HG03135 (cell line): ENCODE measurements at regions not wholly inside any gene's neighbourhood (a gene's known extent, or its start where the extent isn't known, plus 50 kb on each side); places are given as distances from the start of the nearest gene placed in this dataset.

Experiments
- ATAC-seq: cut with Tn5 transposase; IDR thresholded peaks from one replicate; pipeline ENCODE4 v1.9.1; 2021; ENCODE audit warnings: mild to moderate bottlenecking, moderate library complexity; ENCODE audit not compliant: unreplicated experiment

DNA sequence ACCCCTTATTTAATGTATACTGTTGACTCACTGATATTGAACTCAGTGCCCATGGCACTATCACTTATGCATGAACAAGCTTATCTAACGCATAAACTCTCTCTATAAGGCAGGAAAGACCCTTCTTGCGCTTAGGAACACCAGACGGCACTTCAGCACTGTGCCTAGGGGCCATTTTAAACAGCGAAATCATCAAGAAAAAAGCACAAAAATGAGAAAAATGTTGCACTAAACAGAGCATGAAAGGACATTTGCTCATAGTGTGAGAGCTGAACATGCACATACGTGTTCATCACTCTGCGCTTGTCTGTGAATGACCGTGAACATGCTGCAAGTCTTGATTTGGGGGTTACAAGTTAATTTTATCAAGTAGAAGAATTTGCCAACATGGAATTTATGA, 109.6 kb downstream of the WDR11 start:
- no peak for ATAC-seq

DNA sequence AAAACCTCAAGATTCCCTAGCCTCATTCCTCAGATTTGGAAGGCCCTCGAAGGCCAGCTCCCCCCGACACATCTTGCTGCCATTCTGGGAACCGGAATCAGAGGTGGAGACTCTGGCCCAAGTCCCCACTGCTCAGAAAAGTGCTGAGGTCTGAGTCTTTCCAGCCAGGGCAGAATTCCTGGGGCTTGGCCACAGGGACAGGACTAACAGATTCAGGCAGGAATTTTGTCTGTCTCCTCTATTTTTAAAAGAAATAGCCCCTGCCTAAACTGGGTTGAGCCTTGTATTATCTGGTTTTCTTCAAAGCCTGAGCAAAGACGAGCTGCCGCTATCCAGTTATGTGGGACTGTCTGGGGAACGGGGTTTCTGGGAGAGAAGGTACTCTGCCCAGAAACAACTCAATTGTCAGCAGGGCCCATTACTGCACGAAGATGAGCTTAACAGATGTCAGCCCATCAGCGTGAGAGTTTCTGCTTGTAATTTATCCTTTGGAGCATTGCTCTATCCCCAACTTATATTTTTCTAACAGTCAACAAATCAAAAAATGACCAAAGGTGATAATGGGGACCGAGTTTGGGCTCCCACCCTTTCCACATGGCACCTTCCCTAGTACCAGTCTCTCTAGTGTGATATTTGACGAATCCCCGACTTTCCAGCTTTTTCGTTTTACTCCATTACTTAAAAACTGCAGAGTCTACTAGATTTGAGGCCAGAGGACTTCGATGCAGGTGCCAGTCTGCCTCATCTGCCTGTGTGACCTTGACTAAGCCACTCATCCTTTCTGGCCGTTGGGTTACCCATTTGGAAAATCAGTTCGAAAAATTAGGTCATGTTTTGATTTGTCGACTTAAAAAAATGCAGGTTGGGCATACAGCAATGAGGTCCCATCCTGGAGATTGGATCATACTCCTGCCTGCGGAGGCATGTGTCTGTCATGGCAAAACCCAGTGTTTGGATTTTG, 110.9 kb downstream of the WDR11 start:
- no peak for ATAC-seq

DNA sequence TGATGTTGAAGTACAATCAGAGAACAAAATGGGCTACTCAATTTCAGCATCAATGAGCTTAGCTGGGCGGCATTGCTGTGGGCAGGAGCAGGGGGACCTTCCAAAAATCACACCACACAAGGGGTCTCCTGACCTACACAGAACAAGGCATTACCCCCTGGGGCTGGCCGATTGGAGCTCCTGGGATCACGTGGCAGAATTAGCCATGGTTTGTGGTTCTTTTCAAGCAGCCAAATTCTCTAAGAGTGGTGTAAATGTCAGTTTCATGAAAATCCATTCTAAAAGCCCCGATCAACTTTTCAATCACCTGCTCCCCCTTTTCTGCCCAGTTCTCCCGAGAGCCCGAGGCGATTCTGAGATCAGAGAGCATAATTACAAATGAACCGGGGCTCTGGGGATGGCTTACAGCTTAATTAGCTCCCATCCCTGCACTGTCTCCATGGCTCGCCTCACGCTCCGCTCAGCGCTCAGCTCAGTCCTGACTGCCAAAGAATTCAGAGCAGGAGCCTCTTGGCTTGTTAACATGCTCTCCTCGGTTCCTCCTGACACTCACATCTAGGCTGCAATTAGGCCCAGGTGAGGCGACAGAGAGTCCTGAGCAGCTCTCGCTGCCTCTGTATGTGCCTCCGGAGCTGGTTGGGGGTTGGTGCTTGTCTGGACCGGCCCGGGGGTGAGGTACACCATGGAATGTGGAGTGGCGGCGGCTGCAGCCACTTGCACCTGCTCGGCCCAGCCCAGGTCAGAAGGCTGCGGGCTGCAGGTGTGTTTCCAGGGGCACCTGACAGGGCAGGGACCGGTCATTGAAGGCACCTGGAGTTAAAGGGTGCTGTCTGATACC, 111.8 kb downstream of the WDR11 start:
- no peak for ATAC-seq

DNA sequence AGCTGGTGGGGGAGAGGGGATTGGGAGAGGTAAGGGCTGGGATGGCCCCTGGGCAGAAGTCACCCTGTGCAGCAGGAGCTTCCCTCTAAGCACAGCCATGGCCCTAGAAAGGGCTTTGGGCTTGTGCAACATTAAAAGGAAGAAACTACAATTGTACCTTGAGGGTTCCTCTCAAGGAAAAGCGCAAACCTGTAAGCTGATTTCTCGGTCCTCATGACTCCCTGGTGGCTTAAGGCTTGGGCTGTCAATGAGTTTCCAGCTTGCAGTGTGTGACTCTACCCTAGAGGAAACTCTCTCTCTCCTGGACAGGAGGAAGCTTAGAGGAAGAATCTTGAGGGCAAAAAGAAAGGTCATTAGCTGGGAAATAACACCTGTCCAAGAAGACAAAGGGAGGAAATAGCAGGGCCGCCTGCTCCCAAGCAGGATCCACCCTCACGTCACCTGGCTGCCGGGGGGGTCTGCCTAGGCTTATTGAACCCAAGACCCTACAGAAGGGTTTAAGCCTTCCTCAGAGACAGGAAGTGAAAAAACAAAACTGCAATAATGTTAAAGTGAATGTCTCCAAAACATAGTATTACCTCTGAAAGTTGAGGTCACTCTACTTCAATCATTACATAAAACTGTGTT, 112.5 kb downstream of the WDR11 start:
- ATAC-seq: no peak

DNA sequence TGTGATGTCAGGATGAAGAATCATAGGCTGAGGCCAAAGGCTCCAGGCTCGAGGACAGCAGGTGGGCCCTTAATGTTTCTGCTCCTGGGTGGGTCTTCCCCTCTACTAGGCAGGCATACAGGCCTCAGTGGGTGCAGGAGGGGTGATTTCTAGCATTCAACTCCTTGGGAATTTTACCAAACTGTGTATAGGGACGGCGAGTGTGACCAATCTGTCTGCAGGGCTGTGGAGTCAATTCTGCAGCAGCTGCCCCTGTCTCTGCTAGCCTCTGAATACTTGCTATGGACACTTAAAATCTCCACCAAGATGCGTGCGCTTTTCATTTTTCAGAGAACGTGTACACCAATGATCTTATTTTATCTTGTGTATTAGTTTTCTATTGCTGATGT, 115.5 kb downstream of the WDR11 start:
- ATAC-seq: no peak

DNA sequence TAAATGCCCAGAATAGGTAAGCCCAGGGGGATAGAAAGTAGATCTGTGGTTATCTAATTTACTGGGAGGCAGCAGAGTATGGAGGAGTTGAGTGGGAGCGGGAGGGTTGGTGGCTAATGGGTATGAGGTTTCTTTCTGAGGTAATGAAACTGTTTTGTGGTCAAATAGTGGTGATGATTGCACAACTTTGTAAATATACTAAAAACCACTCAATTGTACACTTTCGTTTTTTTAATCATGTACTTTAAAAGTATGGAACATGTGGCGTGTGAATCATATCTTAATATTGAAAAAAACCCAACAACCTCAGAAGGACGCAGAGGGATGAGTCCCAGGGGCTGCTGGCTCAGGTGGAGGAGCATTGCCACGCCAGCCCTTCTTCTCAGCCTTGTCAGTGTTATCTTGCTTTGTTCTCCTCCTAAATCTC, 118.1 kb downstream of the WDR11 start:
- no peak for ATAC-seq

DNA sequence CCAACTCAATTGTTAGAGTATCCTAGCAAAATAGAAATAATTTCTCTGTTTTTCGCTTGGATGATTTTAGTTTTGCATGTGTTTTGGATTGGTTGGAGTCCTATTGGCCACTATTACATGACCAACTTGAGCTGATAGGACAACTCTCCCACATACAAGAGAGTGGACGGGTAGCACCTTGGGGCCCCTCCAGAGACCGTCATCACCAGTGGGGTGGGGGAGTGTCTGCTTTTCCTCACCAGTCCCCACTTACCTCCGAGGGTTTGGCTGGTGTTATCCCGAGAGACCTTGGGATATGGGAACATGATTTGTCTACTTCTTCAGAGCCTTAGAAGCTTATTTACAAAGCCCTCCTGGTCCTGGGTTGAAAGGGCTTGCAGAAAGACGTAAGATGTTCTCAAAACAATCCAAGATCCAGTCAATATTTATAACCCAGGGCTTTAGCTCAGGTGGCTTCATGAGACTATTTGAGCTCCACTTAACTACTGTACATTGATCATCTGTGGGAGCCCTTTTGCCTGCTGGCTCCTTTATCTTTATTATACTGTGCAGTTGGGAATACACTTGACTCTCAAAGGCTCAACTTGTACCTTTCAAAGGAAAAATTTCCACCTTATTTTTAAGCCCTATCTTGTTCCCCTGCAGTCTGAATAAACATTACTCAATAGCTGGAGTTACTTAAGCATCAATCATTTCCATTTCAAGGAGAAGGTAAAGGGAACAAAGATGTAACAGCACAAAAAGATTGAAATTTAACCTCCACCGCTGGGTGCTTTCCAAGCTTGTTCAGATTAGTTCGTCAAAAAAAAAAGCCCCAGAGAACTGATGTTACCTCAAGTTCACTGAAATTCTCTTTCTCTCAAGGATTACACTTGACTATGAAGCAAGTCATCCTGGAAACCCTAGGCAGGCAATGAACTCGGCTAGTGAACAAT, 119.7 kb downstream of the WDR11 start:
- ATAC-seq: no peak

DNA sequence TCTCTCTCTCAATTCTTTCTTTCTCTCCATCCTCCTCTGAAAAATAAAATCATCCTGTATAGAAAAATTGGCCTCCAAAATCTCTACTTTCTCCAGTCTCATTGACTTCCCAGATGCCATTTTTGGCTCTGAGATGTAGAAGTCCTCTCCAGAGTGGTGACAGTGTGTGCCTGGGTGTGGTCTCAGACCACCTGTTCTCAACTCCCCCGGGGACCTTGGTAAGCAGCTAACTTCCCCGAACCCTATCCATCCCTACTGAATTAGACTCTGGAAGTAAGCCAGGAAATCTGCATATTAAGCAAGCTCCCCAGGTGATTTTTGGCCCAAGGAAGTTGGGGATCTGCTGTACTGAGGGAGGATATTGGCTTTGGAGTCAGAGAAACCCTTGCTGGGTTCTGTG, 120.5 kb downstream of the WDR11 start:
- ATAC-seq: no peak

DNA sequence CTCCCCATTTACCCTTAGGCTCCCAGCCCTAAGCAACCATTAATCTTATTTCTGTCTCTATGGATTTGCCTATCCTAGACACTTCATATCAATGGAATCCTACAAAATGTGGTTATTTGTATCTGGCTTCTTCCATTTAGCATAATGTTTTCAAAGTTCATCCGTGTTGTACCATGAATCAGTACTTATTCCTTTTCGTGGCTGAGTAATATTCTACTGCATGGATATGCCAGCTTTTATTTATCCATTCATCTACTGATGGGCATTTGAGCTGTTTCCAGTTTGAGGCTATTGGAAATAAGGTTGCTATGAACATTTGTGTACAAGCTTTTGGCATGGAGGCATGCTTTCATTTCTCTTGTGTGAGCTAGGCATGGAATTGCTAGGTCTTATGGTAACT, 121.1 kb downstream of the WDR11 start:
- ATAC-seq: no peak

DNA sequence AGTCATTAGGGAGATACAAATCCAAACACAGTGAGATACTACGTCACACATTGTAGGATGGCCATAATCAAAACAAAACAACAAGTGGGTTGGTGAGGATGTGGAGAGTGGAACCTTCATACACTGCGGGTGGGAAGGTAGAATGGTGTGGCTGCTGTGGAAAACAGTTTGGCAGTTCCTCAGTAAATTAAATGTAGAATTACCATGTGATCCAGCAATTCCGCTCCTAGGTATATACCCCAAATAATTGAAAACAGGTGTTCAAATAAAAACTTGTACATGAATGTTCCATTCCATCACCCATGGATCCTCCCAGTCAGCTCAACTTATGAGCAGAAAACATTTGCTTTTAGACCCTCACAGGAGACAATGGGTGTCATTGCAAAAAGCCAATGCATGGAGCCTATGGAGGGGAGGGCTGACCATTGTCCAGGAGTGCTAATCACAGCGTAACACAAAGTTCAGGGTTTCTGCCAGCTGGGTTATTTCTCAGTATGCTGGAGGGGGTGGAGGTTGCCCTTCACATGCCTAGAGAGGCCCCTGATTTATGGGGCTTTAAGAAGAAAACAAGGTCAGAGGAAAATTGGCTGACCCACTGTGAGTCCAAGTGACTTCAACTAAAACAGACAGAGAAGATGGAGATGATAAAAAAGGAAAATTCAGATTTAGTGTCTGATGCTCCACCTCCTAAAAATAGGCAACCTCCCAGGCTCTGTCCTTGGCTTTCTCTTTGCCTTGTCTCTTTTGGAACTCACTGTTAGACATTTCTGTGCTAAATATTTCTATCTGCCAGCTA, 124.1 kb downstream of the WDR11 start:
- ATAC-seq: no peak

DNA sequence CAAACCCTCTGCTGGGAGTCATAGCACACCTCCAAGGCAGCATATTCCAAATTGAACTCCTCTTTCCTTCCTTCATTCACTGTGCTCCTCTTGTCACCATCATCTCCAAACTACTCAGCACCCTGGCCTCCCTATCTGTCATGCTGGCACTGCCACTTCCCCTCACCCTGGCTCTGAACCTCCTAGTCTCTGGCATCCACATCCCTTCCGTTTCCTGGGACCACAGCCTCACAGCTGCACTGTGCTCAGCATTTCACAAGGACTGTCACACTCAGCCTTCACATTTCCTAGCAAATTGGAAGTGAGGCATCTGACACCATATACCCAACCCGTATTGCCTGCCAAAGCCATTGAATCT, 124.7 kb downstream of the WDR11 start:
- ATAC-seq: no peak

DNA sequence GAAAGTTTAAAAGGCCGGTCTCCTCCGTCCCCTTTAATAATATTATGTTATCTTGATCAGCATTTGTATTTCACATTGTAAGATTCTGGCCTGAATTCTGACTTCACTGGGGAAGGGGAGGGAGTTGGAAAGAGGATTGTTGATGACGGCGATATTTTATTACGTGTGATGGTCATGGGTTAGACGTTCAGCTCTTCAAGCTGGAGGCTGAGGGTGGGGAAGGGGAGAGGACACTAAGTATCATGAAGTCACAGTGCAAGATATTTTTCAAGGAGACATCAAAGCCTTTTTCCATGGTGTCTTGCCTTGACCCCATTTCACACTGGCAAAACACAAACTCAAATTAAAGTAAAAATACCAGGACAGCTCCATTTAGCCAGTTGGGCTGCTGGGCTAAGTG, 126.7 kb downstream of the WDR11 start:
- ATAC-seq: no peak

DNA sequence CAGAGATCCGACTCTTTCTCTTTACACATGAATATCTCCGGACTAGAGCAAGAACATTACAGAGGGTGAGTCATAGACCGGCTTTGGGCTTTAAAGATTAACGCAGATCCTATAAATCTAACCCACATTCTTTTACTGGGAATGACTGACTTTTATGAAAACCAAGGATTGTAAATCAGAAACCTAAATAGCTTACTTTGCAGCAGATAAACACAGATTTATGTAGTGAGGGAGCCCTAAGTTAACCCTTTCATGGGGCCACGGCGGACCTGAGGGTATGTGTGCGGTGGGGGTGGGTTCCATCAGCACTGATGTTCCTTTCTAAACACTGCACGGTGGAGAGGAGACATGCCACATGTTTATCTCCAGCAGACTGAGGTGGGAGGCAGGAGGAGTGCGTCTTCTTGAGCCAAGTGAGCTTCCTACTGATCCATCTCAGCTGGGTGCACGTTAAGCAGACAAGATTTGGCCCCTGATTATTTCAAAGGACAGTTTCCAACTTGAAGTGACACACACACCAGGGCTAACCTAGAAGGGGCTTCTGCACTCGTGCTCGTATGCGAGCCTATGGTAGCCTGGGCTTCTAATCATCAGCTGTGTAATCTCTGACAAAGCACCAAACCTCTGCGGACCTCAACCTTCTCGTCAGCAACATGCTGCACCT, 127.6 kb downstream of the WDR11 start:
- ATAC-seq: no peak

DNA sequence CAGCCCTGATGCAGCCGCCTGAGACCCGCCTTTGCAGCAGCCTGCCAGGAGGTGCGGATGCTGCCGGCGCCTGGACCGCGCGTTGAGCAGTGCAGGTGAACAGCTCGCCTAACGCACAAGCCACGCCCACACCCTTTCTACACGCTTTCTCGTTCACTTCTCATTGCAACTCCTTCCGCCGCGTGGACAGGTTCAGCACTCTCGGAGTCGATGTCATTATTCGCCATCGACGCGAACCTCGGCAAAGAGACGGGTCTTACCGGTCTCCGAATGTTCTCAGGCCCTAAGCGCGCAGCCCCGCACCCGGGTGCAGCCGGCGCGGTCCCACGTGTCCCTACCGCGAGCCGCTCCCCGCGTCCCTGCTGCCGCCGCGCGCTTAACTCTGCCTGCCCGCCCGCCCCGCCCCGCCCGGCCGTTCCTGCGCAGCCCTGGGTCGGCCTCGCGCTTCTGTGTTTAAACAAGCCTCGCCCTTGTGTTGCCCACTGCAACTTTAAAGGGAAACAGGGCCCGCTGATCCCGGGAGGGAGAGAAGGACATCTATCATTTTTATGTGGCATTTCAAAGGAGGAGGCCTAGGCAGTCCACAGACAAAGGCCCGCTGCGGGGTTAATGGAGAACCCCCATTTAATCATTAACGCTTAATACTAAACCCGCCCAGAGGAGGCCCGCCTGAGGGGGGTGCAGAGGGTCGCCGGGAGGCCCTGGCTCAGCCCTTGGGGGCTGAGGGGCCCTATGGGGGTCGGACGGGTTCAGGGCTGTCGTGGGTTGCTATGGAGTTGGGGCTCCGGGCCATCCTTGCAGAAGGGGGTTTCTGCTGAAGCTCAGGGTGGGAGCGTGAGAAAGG, 128.5 kb downstream of the WDR11 start:
- ATAC-seq: no peak

DNA sequence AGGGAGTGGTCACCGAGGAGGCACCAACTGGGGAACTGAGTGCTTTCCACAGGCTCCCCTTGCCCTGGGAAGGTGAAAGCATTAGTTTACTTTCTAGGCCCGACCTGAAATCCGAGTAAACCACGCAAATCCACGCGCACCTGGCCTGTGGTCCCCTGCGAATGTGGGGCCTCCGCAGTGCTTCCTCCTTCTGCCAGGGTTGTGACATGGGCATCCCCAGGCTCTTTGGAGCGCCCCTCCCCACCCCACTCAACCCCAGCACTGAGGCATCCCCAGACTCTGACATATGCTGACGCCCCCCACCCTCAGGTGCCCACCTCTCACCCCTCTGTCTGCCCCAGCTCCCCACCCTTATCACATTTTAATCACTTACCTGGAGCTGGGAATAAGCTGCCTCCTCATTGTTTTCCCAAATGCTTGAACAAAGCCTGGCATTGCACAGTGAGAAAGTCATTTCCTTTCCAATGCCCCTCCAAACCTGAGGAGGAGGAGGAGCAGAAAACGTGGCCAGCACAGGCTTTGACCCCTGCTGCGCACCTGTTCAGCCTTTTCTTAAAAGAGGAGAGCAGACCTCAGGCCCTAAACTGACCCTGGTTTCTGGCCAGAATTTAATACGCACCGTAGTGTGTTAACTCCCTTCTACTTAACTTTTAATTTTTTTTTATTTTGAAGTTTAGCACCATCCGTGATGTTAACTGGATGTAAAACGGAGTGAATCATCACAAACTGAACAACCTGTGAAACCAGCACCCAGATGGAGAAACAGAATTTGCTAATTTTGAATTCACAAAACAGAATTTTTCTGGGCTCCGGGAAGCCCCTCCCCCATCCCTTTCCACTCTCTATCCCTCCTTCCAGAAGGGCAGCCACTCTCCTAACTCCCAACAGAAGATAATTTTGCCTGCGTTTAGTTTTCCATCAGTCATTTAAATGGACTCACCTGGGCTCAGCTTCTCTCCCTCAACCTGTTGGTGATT, 129.4 kb downstream of the WDR11 start:
- no peak for ATAC-seq

DNA sequence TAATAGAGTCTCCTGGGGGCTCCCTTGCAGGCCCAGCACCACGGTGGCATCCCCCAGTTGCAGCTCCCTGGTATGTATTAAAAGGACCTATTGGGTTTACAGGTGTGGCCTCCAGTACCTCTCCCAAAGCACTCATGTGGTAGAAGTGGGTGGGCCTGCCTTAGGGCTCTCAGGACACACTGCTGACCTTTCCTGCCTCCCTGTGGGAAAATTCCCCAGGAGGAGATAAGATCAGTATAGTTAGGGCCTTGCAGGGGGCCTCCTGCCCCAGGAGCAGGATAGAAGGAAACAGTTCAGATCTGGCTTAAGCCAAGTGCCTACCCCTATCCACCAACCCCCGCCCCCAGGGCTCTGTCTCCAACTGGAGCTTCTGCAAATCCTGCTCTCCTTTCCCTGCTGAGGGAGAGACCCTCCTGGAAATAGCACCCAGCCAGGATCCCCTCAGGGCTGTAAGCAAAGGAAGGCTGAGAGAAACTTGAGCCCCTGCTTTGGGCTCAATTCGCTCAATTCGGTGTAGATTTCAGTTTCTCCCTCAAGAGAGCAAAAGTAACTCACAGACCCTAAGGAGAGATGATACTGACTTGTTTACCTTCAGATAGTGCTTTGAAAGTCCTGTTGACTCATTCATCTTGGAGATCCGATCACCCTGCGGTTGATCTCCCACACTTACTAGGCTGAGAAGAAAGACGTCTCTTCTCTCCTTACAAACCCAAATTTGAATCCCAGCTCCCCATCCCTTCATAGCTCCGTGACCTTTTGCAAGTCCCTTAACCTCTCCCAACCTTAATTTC, 130.6 kb downstream of the WDR11 start:
- no peak for ATAC-seq
